ENCODE measurements at regions not wholly inside any gene's neighbourhood (a gene's known extent, or its start where the extent isn't known, plus 50 kb on each side); places are given as distances from the start of the nearest gene placed in this dataset.

- TF ChIP-seq CTCF (IDR thresholded peaks at IDR 0.05) (no peak), EP300 (IDR thresholded peaks at IDR 0.05) (no peak), POLR2A (IDR thresholded peaks at IDR 0.05; ENCODE audit: low read depth) (no peak)
Measured at GRCh38 chr17:63335831-63336230, 110.3 kb downstream of the CYB561 start.
